ENCODE measurements at regions not wholly inside any gene's neighbourhood (a gene's known extent, or its start where the extent isn't known, plus 50 kb on each side); places are given as distances from the start of the nearest gene placed in this dataset.

- TF ChIP-seq POLR2A (IDR thresholded peaks at IDR 0.05) (no peak), CTCF (IDR thresholded peaks at IDR 0.05) (no peak), EP300 (IDR thresholded peaks at IDR 0.05) (no peak)
Measured at GRCh38 chr2:88253375-88253774, 83.2 kb downstream of the THNSL2 start.

Measured in ovary (tissue), 3 donors.